Endodermal cell (in vitro differentiated cells): ENCODE measurements at regions not wholly inside any gene's neighbourhood (a gene's known extent, or its start where the extent isn't known, plus 50 kb on each side); places are given as distances from the start of the nearest gene placed in this dataset.

Source experiments
- DNase-seq: peaks from one replicate; pipeline ENCODE4 v3.0.0-alpha.2; 2017
- H3K27ac ChIP-seq: 2 replicates; pipeline ENCODE4 v1.5.1; 2013; ENCODE audit warnings: mild to moderate bottlenecking, low read depth, low read length, moderate library complexity
- H3K27me3 ChIP-seq: 2 replicates; pipeline ENCODE4 v1.6.1; 2013; ENCODE audit warnings: mild to moderate bottlenecking, low read length, moderate library complexity; ENCODE audit not compliant: insufficient read depth, control insufficient read depth, poor library complexity, severe bottlenecking
- H3K36me3 ChIP-seq: 2 replicates; pipeline ENCODE4 v1.7.0; 2013; ENCODE audit warnings: mild to moderate bottlenecking, low read length, moderate library complexity; ENCODE audit not compliant: control insufficient read depth, insufficient read depth
- H3K4me1 ChIP-seq: one replicate; pipeline ENCODE4 v1.7.0; 2013; ENCODE audit warnings: low read length; ENCODE audit not compliant: control insufficient read depth, insufficient read depth
- H3K4me3 ChIP-seq: 2 replicates; pipeline ENCODE4 v1.5.1; 2013; ENCODE audit warnings: mild to moderate bottlenecking, low read length, moderate library complexity
- H3K9ac ChIP-seq: 2 replicates; pipeline ENCODE4 v1.6.1; 2013; ENCODE audit warnings: mild to moderate bottlenecking, low read length, moderate library complexity; ENCODE audit not compliant: poor library complexity, severe bottlenecking; ENCODE audit errors: extremely low read depth
- H3K9me3 ChIP-seq: 2 replicates; pipeline ENCODE4 v1.6.1; 2013; ENCODE audit warnings: mild to moderate bottlenecking, low read length, moderate library complexity; ENCODE audit not compliant: control insufficient read depth
- H3K27ac Mint-ChIP-seq: 2 replicates; pipeline ENCODE4 v1.8.0; 2020; ENCODE audit warnings: mixed read lengths
- H3K27me3 Mint-ChIP-seq: 2 replicates; pipeline ENCODE4 v1.8.0; 2021; ENCODE audit warnings: mild to moderate bottlenecking, mixed read lengths; ENCODE audit not compliant: insufficient read depth
- H3K36me3 Mint-ChIP-seq: 2 replicates; pipeline ENCODE4 v1.8.0; 2020; ENCODE audit warnings: low read depth, mixed read lengths
- H3K4me1 Mint-ChIP-seq: 2 replicates; pipeline ENCODE4 v1.8.0; 2020; ENCODE audit warnings: mixed read lengths
- H3K4me3 Mint-ChIP-seq: 2 replicates; pipeline ENCODE4 v1.8.0; 2020; ENCODE audit warnings: mild to moderate bottlenecking, moderate library complexity, mixed read lengths
- H3K9me3 Mint-ChIP-seq: 2 replicates; pipeline ENCODE4 v1.8.0; 2020; ENCODE audit warnings: mild to moderate bottlenecking, mixed read lengths
- WGBS, 2 experiments: methylation state at CpG; one replicate each; pipeline versions ENCODE4 v1.1.5 to v1.1.7; 2013; ENCODE audit warnings: missing lambda C conversion rate in 2 of 2, mixed read lengths in 1 of 2; ENCODE audit not compliant: insufficient coverage in 1 of 2, insufficient read length in 1 of 2; 5-methylcytosine and 5-hydroxymethylcytosine counted together
- TF ChIP-seq, protein P1 (sequence below): fragments of 200-600 bp; sonication (generic); conservative IDR thresholded peaks from 2 replicates; pipeline ENCODE4 v1.5.0; 2021; ENCODE audit warnings: antibody characterized with exemption, mild to moderate bottlenecking

GRCh38 chr9:86454701-86455615 is 100.7 kb upstream of the TUT7 start:
- Histone ChIP-seq H3K4me3 (no peak overlapping the region), H3K27ac (no peak overlapping the region), H3K27me3 (no peaks in the 10 kb centered on the region), H3K4me1 (peaks cover 16% of the 10 kb centered on the region), H3K9ac (no peak overlapping the region), H3K36me3 (no peaks in the 10 kb centered on the region), H3K9me3 (no peaks in the 10 kb centered on the region)
- WGBS, 2 experiments = 90 to 100% methylated on average over 2 to 7 of the region's 7 CpGs
- H3K27ac Mint-ChIP-seq = no peak overlapping the region
- H3K36me3 Mint-ChIP-seq = no peaks in the 10 kb centered on the region
- peaks cover 2% of the 10 kb centered on the region for H3K27me3 Mint-ChIP-seq
- H3K4me3 Mint-ChIP-seq = no peak overlapping the region
- peaks cover 17% of the 10 kb centered on the region for H3K4me1 Mint-ChIP-seq
- TF ChIP-seq, protein P1, sequence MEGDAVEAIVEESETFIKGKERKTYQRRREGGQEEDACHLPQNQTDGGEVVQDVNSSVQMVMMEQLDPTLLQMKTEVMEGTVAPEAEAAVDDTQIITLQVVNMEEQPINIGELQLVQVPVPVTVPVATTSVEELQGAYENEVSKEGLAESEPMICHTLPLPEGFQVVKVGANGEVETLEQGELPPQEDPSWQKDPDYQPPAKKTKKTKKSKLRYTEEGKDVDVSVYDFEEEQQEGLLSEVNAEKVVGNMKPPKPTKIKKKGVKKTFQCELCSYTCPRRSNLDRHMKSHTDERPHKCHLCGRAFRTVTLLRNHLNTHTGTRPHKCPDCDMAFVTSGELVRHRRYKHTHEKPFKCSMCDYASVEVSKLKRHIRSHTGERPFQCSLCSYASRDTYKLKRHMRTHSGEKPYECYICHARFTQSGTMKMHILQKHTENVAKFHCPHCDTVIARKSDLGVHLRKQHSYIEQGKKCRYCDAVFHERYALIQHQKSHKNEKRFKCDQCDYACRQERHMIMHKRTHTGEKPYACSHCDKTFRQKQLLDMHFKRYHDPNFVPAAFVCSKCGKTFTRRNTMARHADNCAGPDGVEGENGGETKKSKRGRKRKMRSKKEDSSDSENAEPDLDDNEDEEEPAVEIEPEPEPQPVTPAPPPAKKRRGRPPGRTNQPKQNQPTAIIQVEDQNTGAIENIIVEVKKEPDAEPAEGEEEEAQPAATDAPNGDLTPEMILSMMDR = no peak
- no peak for DNase-seq
- no peaks in the 10 kb centered on the region for H3K9me3 Mint-ChIP-seq

DNA sequence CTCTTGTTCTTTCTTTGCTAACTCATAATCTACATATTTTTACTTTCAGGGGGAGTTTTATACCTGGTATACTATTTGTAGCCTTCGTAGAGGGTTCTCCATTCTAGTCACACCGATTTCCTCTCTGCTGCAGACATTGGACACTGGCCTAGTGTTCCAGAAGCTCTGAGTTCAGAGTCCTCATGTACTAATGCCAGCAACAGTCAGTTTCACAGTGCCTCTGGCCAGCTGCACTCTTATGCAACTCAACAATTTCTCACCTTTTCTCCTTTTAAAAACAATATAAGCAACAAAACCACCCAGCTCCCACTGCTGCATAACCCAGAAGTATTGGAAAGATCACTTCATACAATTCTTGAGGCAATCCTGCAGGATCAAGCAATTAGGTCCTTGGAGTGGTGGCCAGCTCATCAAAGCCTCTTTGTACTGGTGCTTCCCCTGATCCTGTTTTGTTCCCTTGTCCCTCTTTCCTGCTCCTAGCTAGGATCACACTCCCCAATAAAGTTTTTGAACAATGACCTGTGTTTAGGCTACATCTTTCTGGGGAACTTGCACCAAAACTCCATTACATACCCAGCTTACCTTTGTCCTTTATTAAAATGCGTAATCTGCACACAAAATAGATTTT is 98.1 kb upstream of the TUT7 start:
- no peak overlapping the region for H3K27ac Mint-ChIP-seq
- H3K27ac ChIP-seq = no peak overlapping the region
- no peaks in the 10 kb centered on the region for H3K4me1 Mint-ChIP-seq
- no peaks in the 10 kb centered on the region for H3K9me3 ChIP-seq
- no peak overlapping the region for H3K4me3 Mint-ChIP-seq
- H3K9me3 Mint-ChIP-seq = no peaks in the 10 kb centered on the region
- H3K27me3 ChIP-seq = no peaks in the 10 kb centered on the region
- TF ChIP-seq, protein P1 = no peak
- DNase-seq = no peak
- no peak overlapping the region for H3K4me3 ChIP-seq
- no peaks in the 10 kb centered on the region for H3K36me3 ChIP-seq
- H3K36me3 Mint-ChIP-seq = no peaks in the 10 kb centered on the region
- no peak overlapping the region for H3K9ac ChIP-seq
- peaks cover under 1% of the 10 kb centered on the region for H3K4me1 ChIP-seq
- WGBS, 2 experiments = 47% methylated on average over 2 of the region's 3 CpGs; no CpG with 5 or more reads in 1 of the 2 experiments
- H3K27me3 Mint-ChIP-seq = peaks cover 2% of the 10 kb centered on the region

DNA sequence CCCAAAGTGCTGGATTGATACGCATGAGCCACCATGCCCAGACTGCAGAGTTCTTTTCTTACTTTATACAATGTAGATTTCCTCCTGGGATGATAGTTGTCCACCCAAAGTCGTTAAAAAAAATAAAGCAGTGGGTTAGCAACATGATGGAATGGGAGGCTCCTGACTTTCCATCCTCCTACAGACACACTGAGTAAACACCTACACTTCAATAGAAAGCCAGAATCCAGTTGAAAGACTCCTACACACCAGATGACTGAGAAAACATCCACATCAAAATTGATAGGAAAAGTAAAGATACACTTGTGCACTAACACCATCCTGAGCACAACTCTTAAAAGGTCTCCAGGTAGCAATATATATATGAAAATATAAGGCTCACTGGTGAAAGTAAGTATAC is 95.0 kb upstream of the TUT7 start:
- Histone ChIP-seq H3K27ac (no peak overlapping the region), H3K27me3 (no peaks in the 10 kb centered on the region), H3K4me1 (no peaks in the 10 kb centered on the region), H3K9ac (no peak overlapping the region), H3K36me3 (no peaks in the 10 kb centered on the region), H3K9me3 (no peaks in the 10 kb centered on the region), H3K4me3 (no peak overlapping the region)
- peaks cover 2% of the 10 kb centered on the region for H3K4me1 Mint-ChIP-seq
- no peaks in the 10 kb centered on the region for H3K36me3 Mint-ChIP-seq
- no peaks in the 10 kb centered on the region for H3K9me3 Mint-ChIP-seq
- TF ChIP-seq, protein P1 = no peak
- no peak overlapping the region for H3K27ac Mint-ChIP-seq
- DNase-seq = no peak
- no peak overlapping the region for H3K4me3 Mint-ChIP-seq
- peaks cover 2% of the 10 kb centered on the region for H3K27me3 Mint-ChIP-seq
- 89 to 100% methylated on average over 1 to 2 of the region's 2 CpGs for WGBS, 2 experiments
